Liver (tissue), 3 donors: ENCODE measurements at regions not wholly inside any gene's neighbourhood (a gene's known extent, or its start where the extent isn't known, plus 50 kb on each side); places are given as distances from the start of the nearest gene placed in this dataset.

Experiments
- ATF3 ChIP-seq: IDR thresholded peaks from 2 replicates; pipeline ENCODE4 v1.6.1; 2016; ENCODE audit warnings: antibody characterized with exemption
- CTCF ChIP-seq: fragments of 150-350 bp; IDR thresholded peaks from 2 replicates; pipeline ENCODE4 v1.5.1; 2017; ENCODE audit warnings: improper control_type of control experiment, low read depth, low read length; ENCODE audit not compliant: missing input control
- EGR1 ChIP-seq, 2 donors: IDR thresholded peaks; 2 replicates each; pipeline ENCODE4 v1.6.1; 2016 to 2018; ENCODE audit warnings: antibody characterized with exemption in 2 of 2, low read depth in 2 of 2
- FOXA1 ChIP-seq: IDR thresholded peaks from 2 replicates; pipeline ENCODE4 v1.6.1; 2016; ENCODE audit warnings: antibody characterized with exemption
- GABPA ChIP-seq, 2 donors: IDR thresholded peaks in 1 of 2; conservative IDR thresholded peaks in 1 of 2; 2 replicates each; pipeline ENCODE4 v1.6.1; 2016; ENCODE audit warnings: antibody characterized with exemption in 2 of 2, mild to moderate bottlenecking in 1 of 2, moderate library complexity in 1 of 2
- HNF4A ChIP-seq, 2 donors: conservative IDR thresholded peaks; 2 replicates each; pipeline ENCODE4 v1.6.1; 2016; ENCODE audit warnings: antibody characterized with exemption in 2 of 2, mild to moderate bottlenecking in 2 of 2
- HNF4G ChIP-seq: IDR thresholded peaks from 2 replicates; pipeline ENCODE4 v1.6.1; 2016; ENCODE audit warnings: antibody characterized with exemption
- RAD21 ChIP-seq, 2 donors: IDR thresholded peaks; 2 replicates each; pipeline ENCODE4 v1.6.1; 2016; ENCODE audit warnings: antibody characterized with exemption in 2 of 2, mild to moderate bottlenecking in 2 of 2
- REST ChIP-seq: IDR thresholded peaks from 2 replicates; pipeline ENCODE4 v1.6.1; 2016; ENCODE audit warnings: antibody characterized with exemption, mild to moderate bottlenecking
- RXRA ChIP-seq, 2 donors: IDR thresholded peaks; 2 replicates each; pipeline ENCODE4 v1.6.1; 2017 to 2018; ENCODE audit warnings: antibody characterized with exemption in 2 of 2, mild to moderate bottlenecking in 1 of 2
- SP1 ChIP-seq: IDR thresholded peaks from 2 replicates; pipeline ENCODE4 v1.6.1; 2018; ENCODE audit warnings: antibody characterized with exemption, mild to moderate bottlenecking
- TAF1 ChIP-seq: conservative IDR thresholded peaks from 2 replicates; pipeline ENCODE4 v1.6.1; 2016; ENCODE audit warnings: antibody characterized with exemption, mild to moderate bottlenecking
- YY1 ChIP-seq: IDR thresholded peaks from 2 replicates; pipeline ENCODE4 v1.6.1; 2016; ENCODE audit warnings: antibody characterized with exemption, mild to moderate bottlenecking
- TF ChIP-seq, protein P1 (sequence below): IDR thresholded peaks from 2 replicates; pipeline ENCODE4 v1.6.1; 2016; ENCODE audit warnings: antibody characterized with exemption
- donor health status: healthy.
- donor health status: healthy.

DNA sequence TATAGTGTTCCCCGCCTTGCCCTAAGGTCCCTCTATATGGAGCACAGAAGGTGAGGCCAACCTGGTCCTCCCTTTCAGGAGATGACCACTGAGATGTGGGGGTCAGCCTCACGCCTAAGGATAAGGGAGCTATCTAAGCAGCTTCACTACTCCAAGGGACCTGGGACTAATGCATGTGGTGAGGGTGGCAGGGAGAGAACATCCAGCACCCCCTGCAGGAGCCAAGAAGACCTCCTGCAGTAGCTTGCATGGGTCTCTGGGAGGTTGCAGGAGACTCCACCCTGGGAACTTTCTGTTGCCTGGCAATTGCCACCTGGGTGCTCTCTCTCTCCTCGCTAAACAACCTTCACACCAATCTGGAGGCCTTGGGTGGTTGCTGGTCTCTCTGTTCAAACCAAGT lies 93.0 kb upstream of the KLHL29 start:
- TF ChIP-seq CTCF = no peak
- no peak for TF ChIP-seq YY1
- TF ChIP-seq HNF4G = no peak
- TF ChIP-seq, protein P1, sequence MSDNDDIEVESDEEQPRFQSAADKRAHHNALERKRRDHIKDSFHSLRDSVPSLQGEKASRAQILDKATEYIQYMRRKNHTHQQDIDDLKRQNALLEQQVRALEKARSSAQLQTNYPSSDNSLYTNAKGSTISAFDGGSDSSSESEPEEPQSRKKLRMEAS = no peak
- TF ChIP-seq RAD21 (IDR thresholded peaks at IDR 0.05) = peak; percentile 15 to 53
- no peak for TF ChIP-seq ATF3
- no peak for TF ChIP-seq GABPA (IDR thresholded peaks at IDR 0.05 in 1 of 2, conservative IDR thresholded peaks at IDR 0.05 in 1 of 2)
- TF ChIP-seq TAF1 = no peak
- TF ChIP-seq EGR1 (IDR thresholded peaks at IDR 0.05; ENCODE audit: low read depth in 2 of 2) = no peak
- TF ChIP-seq HNF4A (conservative IDR thresholded peaks at IDR 0.05) = no peak
- no peak for TF ChIP-seq REST
- no peak for TF ChIP-seq SP1
- no peak for TF ChIP-seq FOXA1
- TF ChIP-seq RXRA (IDR thresholded peaks at IDR 0.05) = no peak
